ENCODE measurements at regions not wholly inside any gene's neighbourhood (a gene's known extent, or its start where the extent isn't known, plus 50 kb on each side); places are given as distances from the start of the nearest gene placed in this dataset.

DNA sequence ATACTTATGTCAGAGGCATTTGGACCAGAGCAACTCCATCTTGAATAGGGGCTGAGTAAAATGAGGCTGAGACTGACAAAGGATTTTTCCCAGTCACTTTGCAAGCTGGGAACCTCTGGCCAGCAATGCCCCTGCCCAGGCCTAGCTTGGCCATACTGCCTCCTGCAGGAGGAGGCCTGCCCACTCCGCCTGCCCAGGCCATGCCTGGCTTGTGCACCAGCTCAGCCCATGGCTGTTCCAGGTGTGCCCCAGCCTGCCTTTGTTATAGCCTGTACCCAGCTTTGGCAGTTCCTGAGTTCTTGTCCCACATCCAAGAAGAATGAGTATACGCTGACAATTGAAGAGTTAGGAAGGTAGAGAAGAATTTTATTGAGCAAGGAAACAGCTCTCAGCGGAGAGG lies 176.1 kb downstream of the AASDH start:
- H3K4me2 ChIP-seq (ENCODE audit: low read depth, low read length): no peak overlapping the region
- BruUV-seq (replicated peaks): no TSS peak
- H3K9me3 ChIP-seq (ENCODE audit: low read length): no peaks in the 10 kb centered on the region; the same call in 1 of the 2 replicates
- no peak for ATAC-seq
- no peaks in the 10 kb centered on the region for H3K79me2 ChIP-seq (ENCODE audit: insufficient read depth, low read length)
- intact Hi-C loops (cut with micrococcal nuclease; ENCODE audit: unreplicated experiment): no loop called here
- no peak overlapping the region for H2AFZ ChIP-seq (ENCODE audit: low read length)
- H3K4me3 ChIP-seq (replicated peaks in 1 of 3; ENCODE audit: insufficient read depth in 1 of 3, low read depth in 2 of 3, low read length in 3 of 3): no peak overlapping the region
- 85% methylated on average over 2 of the region's 3 CpGs for WGBS (ENCODE audit: low lambda C conversion rate)
- H3K4me1 ChIP-seq (ENCODE audit: insufficient read depth, low read length): peaks cover 23% of the 10 kb centered on the region
- H3K36me3 ChIP-seq (replicated peaks in 1 of 2; ENCODE audit: control insufficient read depth in 1 of 2, insufficient read depth in 2 of 2, low read length in 2 of 2): no peaks in the 10 kb centered on the region
- no peak for FAIRE-seq
- no peaks in the 10 kb centered on the region for H3K27me3 ChIP-seq (ENCODE audit: control insufficient read depth in 1 of 2, insufficient read depth in 2 of 2, low read length in 2 of 2)
- in situ Hi-C loops (cut with HindIII; ENCODE audit: extremely low pct_ligation_motif_present, low pct_unique_long_range_greater_than_20kb): no loop called here
- ChIA-PET POLR2A (no interaction called here), CTCF (ENCODE audit: low intra/inter-chr PET ratio, low total read pairs) (no interaction called here)
- TF ChIP-seq, protein P1, sequence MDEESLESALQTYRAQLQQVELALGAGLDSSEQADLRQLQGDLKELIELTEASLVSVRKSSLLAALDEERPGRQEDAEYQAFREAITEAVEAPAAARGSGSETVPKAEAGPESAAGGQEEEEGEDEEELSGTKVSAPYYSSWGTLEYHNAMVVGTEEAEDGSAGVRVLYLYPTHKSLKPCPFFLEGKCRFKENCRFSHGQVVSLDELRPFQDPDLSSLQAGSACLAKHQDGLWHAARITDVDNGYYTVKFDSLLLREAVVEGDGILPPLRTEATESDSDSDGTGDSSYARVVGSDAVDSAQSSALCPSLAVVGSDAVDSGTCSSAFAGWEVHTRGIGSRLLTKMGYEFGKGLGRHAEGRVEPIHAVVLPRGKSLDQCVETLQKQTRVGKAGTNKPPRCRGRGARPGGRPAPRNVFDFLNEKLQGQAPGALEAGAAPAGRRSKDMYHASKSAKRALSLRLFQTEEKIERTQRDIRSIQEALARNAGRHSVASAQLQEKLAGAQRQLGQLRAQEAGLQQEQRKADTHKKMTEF (CRISPR knock-in tag; IDR thresholded peaks at IDR 0.05): no peak
- TF ChIP-seq ZNF614 (CRISPR knock-in tag; IDR thresholded peaks at IDR 0.05; ENCODE audit: borderline replicate concordance): no peak
- TF ChIP-seq ZNF878 (CRISPR knock-in tag; IDR thresholded peaks at IDR 0.05): no peak
- no peak for TF ChIP-seq ZNF230 (CRISPR knock-in tag; IDR thresholded peaks at IDR 0.05)
- DNase-seq (ENCODE audit: low spot score): no peak
- no peak overlapping the region for H3K9ac ChIP-seq (ENCODE audit: insufficient read depth, low read depth, low read length)
- H4K20me1 ChIP-seq (ENCODE audit: insufficient read depth, low read length): no peaks in the 10 kb centered on the region
- H3K27ac ChIP-seq (ENCODE audit: extremely low read length, insufficient read depth, low read length): no peak overlapping the region

DNA sequence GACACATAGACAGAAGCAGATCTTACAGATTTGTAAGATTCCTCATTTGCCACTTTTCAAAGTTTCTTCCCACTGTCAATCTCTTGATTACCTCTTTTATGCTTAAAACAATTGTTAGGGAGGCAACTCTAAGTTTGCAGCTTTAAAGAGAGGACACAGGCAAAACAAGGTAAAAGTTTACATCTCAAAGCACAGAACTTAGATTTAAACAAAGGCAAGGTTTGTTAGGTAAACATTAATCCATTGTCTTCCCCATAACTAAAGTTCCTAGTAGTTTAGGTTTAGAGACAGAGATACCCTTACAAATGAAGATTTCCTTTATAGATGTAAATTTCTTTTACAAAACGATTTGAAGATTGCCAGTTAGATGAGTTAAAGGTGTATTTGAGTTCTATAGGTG lies 176.9 kb downstream of the AASDH start:
- Histone ChIP-seq H3K4me1 (ENCODE audit: insufficient read depth, low read length) (peaks cover 15% of the 10 kb centered on the region), H2AFZ (ENCODE audit: low read length) (no peak overlapping the region), H3K27me3 (ENCODE audit: control insufficient read depth in 1 of 2, insufficient read depth in 2 of 2, low read length in 2 of 2) (no peaks in the 10 kb centered on the region), H3K9ac (ENCODE audit: insufficient read depth, low read depth, low read length) (no peak overlapping the region), H3K4me3 (replicated peaks in 1 of 3; ENCODE audit: insufficient read depth in 1 of 3, low read depth in 2 of 3, low read length in 3 of 3) (no peak overlapping the region), H3K79me2 (ENCODE audit: insufficient read depth, low read length) (no peaks in the 10 kb centered on the region), H3K27ac (ENCODE audit: extremely low read length, insufficient read depth, low read length) (no peak overlapping the region), H3K9me3 (ENCODE audit: low read length) (no peaks in the 10 kb centered on the region; the same call in 1 of the 2 replicates), H3K4me2 (ENCODE audit: low read depth, low read length) (no peak overlapping the region), H4K20me1 (ENCODE audit: insufficient read depth, low read length) (no peaks in the 10 kb centered on the region), H3K36me3 (replicated peaks in 1 of 2; ENCODE audit: control insufficient read depth in 1 of 2, insufficient read depth in 2 of 2, low read length in 2 of 2) (no peaks in the 10 kb centered on the region)
- POLR2A ChIA-PET: no interaction called here
- in situ Hi-C loops (cut with HindIII; ENCODE audit: extremely low pct_ligation_motif_present, low pct_unique_long_range_greater_than_20kb): no loop called here
- FAIRE-seq (no peak), ATAC-seq (no peak), DNase-seq (ENCODE audit: low spot score) (no peak)
- CTCF ChIA-PET (ENCODE audit: low intra/inter-chr PET ratio, low total read pairs): no interaction called here
- TF ChIP-seq, protein P2, sequence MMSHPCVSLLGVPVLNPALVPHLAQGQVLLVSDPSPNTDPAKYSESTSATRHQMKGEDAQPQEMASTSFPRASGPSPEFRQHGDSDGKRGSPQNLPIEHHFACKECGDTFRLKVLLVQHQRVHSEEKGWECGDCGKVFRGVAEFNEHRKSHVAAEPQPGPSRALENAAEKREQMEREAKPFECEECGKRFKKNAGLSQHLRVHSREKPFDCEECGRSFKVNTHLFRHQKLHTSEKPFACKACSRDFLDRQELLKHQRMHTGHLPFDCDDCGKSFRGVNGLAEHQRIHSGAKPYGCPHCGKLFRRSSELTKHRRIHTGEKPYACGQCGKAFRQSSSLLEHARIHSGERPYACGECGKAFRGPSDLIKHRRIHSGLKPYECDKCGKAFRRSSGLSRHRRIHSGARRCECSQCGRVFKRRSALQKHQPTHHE (CRISPR knock-in tag; IDR thresholded peaks at IDR 0.05; ENCODE audit: borderline replicate concordance): no peak
- TF ChIP-seq ZBTB20 (CRISPR knock-in tag; IDR thresholded peaks at IDR 0.05; ENCODE audit: borderline replicate concordance, low read depth) (no peak), ZNF749 (CRISPR knock-in tag; IDR thresholded peaks at IDR 0.05; ENCODE audit: borderline replicate concordance) (no peak), ZNF431 (CRISPR knock-in tag; IDR thresholded peaks at IDR 0.05; ENCODE audit: borderline replicate concordance, low read depth) (no peak), CENPT (CRISPR knock-in tag; IDR thresholded peaks at IDR 0.05; ENCODE audit: low read depth) (no peak)
- TF ChIP-seq, protein P3, sequence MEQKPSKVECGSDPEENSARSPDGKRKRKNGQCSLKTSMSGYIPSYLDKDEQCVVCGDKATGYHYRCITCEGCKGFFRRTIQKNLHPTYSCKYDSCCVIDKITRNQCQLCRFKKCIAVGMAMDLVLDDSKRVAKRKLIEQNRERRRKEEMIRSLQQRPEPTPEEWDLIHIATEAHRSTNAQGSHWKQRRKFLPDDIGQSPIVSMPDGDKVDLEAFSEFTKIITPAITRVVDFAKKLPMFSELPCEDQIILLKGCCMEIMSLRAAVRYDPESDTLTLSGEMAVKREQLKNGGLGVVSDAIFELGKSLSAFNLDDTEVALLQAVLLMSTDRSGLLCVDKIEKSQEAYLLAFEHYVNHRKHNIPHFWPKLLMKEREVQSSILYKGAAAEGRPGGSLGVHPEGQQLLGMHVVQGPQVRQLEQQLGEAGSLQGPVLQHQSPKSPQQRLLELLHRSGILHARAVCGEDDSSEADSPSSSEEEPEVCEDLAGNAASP (CRISPR knock-in tag; IDR thresholded peaks at IDR 0.05; ENCODE audit: borderline replicate concordance): no peak
- BruUV-seq (replicated peaks): no TSS peak
- WGBS (ENCODE audit: low lambda C conversion rate): 18% methylated on average over 1 of the region's 1 CpG
- intact Hi-C loops (cut with micrococcal nuclease; ENCODE audit: unreplicated experiment): no loop called here

Data from HepG2 (cell line).